Fibroblast of lung (primary cell): ENCODE measurements at regions not wholly inside any gene's neighbourhood (a gene's known extent, or its start where the extent isn't known, plus 50 kb on each side); places are given as distances from the start of the nearest gene placed in this dataset.

ENCODE experiments used
- EZH2 ChIP-seq: IDR thresholded peaks from 2 replicates; pipeline ENCODE4 v1.5.1; 2012; ENCODE audit warnings: low read length, control low read depth, mild to moderate bottlenecking; ENCODE audit errors: missing control alignments
- TF ChIP-seq, protein P1 (sequence below), 2 donors: IDR thresholded peaks in 1 of 2; conservative IDR thresholded peaks in 1 of 2; 1 replicate in 1 of 2; 2 replicates in 1 of 2; pipeline ENCODE4 v1.5.1; 2011 to 2012; ENCODE audit warnings: low read length in 2 of 2, control low read depth in 1 of 2, inconsistent platforms in 1 of 2, low read depth in 1 of 2, mild to moderate bottlenecking in 1 of 2

DNA sequence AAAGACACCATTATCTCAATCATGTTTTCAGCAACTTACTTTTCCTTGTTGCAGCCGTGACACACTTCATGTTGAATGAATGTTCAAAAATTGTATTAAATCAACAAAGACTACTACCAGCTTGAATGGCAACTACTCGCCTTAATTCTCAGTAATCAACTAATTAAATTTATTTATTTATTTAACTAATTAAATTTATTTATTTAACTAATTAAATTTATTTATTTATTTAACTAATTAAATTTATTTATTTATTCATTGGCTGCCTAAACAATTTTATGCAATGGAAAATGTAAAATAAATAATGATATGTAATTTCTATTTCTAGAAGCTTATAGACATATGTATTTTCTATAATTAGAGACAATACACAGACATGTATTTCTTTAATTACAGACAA is 435.4 kb downstream of the GPAM start:
- TF ChIP-seq, protein P1, sequence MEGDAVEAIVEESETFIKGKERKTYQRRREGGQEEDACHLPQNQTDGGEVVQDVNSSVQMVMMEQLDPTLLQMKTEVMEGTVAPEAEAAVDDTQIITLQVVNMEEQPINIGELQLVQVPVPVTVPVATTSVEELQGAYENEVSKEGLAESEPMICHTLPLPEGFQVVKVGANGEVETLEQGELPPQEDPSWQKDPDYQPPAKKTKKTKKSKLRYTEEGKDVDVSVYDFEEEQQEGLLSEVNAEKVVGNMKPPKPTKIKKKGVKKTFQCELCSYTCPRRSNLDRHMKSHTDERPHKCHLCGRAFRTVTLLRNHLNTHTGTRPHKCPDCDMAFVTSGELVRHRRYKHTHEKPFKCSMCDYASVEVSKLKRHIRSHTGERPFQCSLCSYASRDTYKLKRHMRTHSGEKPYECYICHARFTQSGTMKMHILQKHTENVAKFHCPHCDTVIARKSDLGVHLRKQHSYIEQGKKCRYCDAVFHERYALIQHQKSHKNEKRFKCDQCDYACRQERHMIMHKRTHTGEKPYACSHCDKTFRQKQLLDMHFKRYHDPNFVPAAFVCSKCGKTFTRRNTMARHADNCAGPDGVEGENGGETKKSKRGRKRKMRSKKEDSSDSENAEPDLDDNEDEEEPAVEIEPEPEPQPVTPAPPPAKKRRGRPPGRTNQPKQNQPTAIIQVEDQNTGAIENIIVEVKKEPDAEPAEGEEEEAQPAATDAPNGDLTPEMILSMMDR (conservative IDR thresholded peaks at IDR 0.05 in 1 of 2, IDR thresholded peaks at IDR 0.05 in 1 of 2; ENCODE audit: low read depth in 1 of 2, low read length in 2 of 2): no peak
- no peak for TF ChIP-seq EZH2
